DMS114 treated with DMSO at 0.1 percent for 48 hours (cell line): ENCODE measurements at regions not wholly inside any gene's neighbourhood (a gene's known extent, or its start where the extent isn't known, plus 50 kb on each side); places are given as distances from the start of the nearest gene placed in this dataset.
"Not testable (repeated sequence)": the region's sequence is repeated elsewhere in the genome, so short reads cannot be mapped to it uniquely, and the experiment has no call there.

ENCODE experiments used
- DNase-seq: peaks from one replicate; lab custom pipeline; 2025; ENCODE audit not compliant: unreplicated experiment; lab: John Stamatoyannopoulos, UW

DNA sequence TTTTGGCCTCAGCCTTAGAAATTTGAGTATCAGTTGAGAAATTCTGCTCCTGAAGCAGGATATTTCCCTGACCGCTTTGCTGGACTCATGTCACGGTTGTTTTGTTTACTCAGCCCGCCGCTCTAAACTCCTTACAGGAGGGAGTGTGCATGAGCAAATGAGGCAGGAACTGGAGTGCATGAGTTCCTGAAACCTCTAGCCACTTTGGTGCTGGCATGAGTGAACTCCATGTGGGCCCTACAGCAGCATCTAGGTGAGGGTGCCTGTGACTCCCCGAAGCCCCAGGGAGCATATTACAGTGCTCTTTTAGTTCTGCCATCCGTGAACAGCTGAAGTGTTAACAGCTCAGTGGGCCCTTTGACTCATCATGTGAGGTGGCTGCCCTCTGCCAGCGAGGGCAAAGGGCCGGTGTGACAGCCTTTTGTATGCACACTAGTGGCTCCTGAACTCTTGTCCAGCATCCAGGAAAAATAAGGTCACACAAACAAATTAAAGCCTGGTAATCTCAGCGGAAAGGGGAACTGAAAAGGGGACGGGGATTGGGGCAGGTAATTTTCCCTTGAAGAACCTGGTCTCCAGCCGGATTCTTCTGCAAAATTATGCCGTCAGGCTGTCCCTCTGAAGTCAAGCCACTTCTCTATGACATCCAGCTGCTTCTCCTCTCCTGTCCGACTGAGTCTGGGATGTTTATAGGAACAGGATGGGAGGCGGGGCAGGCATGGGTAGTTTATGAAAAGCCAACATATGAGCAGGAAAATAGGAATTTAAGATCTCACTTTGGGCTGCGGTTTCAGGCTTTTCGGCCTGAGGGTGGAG, 1668.7 kb downstream of the SUCLG1 start:
- DNase-seq: no peak

DNA sequence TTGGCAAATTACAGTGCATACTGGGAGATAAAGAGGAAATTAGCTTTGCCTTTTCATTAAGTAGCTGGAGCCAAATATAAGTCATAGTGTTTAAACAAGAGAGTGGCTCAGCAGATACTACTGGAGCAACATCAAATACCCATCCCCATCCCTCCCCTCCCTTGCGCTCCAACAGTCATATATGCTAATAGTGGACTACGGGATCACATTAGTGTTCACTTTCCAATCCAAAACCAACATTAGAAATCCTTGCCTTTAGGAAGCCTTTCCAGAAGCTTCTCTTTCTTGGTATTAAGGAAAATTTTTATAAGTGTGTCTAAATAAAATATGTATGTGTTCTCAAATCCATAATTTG, 1669.3 kb downstream of the SUCLG1 start:
- no peak for DNase-seq

DNA sequence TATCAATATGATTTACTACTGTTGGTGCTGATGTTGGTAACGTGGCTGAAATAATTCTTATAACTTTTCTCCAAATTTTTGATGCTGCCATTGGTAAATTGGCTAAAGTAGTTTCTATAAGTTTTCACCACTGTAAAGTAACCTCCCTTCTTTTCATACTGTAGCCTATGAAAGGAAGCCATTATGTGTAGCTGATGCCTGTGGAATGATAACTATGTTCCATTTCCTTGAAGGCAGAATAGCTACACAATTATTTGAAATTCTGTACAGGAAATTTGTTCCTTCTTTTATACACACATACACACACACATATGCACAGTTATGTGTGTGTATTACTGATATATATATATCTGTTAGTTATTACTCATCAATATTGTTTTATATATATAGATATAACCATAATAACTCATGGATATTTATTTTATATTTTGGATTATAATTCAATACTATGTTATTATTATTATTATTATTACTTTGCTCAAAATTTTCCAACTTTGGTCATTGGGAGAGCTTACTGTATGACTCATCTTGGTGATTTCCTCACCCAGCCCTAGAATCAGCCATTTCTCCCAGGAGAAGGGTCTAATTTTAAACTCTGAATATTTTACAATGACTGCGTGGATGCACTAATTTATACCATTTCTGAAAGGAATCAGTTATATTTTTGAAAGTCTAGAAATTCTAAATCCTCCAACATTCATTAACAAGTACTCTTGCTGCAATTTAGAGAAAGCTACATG, 1677.7 kb downstream of the SUCLG1 start:
- no peak for DNase-seq

DNA sequence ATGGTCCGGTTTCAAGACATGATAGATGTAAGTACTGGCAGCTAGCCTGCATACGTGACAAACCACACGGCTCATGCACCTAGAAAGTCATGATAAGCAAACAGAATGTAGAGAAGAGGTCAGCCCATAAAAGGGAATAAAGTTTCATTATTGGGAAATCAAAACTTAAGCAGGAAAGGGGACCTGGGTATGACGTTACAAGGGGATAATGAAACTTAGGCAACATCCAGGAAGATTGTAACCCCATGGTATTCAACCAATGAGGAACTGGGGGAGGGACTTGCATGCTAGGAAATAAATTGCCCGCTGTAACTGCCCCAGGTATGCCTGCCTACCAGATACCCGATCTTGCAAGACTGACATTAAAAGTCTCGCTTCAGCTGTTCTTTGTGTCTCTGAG, 1679.0 kb downstream of the SUCLG1 start:
- DNase-seq: no peak

DNA sequence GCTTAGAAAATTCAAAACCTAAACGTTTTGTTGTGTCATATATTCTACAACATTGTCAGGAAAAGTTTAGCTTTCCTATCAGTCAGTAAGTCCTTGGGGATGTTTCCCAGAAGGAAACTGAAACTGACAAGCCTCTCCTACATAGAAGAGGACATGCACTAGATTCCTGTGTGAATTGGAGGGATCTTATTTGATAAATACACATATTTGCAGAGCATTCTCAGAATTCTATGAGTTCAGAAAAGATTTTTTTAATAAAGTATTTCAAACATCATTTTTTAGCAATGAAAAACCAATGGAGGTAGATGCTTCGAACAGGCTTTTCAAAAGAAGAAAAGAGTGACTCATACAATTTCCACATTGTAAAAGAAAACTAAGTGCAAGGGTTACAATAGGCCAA, 1706.7 kb downstream of the SUCLG1 start:
- no peak for DNase-seq

DNA sequence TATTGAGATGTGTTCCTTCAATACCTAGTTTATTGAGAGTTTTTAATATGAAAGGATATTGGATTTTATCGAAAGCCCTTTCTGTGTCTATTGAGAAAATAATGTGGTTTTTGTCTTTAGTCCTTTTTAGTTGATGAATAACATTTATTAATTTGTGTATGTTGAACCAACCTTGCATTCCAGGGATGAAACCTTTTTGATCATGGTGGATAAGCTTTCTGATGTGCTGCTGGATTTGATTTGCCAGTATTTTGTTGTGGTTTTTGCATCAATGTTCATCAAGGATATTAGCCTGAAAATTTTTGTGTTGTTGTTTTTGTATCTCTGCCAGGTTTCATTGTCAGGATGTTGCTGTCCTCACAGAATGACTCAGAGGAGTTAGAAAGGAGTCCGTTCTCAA, 1710.4 kb downstream of the SUCLG1 start:
- no peak for DNase-seq

DNA sequence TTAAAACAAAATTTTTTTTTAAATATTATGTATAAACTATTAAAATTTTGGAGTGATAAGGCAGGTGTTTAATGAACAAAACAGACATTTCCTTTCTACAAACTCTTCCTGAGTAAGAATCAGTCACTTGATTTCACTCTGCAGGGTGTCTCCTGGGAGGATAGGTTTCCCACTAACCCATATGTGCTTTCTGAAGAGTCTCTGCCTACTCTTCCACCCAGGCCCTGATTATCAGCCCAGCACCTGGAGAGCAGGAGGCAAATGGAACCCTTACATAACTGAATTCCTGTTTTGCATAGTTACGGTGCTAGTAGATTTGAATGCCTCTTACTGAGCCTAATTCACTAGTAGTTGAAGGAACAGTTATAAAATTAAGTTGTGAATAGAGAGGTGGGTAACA, 1718.6 kb downstream of the SUCLG1 start:
- no peak for DNase-seq

DNA sequence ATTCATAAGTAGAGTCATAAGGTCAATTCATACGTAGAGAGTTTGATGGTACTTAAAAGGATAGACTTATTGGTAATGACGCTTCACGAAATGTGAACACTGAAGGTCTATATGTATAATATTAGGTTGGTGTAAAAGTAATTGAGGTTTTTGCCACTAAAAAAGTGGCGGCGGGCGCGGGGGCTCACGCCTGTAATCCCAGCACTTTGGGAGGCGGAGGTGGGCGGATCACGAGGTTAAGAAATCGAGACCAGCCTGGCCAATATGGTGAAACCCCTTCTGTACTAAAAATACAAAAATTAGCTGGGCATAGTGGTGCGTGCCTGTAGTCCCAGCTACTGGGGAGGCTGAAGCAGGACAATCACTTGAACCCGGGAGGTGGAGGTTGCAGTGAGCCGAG, 1721.1 kb downstream of the SUCLG1 start:
- not testable (repeated sequence) for DNase-seq

DNA sequence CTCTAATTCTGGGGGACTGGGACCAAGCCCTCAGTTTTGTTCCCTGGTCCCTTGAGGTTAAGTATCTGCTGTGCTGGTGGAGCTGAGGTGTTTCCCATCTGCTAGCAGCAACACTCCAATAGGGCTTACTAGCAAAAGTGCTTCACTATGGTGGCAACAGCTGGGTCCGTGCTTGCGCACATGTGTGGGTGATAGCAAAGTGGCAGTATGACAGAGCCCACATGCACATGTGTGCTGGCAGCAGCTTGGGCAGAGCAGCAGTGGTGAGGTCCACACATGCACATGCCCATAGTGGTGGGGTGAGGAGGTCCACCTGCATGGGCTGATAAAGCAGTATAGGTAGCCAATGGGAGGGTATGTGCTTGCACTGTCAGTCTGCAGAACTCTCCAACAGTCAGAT, 1723.7 kb downstream of the SUCLG1 start:
- DNase-seq: no peak

DNA sequence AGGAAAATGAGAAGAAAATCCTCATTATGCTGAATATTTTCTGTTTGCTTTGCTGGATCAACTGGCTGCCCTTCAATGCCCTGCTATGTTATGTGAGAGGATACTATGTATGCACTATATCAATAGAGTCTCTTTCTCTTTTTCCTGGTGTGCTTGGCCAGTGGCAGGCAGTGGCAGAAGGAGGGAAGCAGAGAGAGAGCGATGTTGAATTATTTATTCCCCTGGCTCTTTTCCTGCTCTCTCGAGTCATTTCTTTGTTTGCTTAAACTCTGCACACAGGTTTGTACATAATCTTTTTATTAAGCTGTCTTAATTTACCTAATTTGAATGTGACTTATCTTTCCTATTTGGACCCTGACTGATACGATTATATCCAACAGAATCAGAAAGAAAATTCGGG, 1727.3 kb downstream of the SUCLG1 start:
- DNase-seq: no peak

DNA sequence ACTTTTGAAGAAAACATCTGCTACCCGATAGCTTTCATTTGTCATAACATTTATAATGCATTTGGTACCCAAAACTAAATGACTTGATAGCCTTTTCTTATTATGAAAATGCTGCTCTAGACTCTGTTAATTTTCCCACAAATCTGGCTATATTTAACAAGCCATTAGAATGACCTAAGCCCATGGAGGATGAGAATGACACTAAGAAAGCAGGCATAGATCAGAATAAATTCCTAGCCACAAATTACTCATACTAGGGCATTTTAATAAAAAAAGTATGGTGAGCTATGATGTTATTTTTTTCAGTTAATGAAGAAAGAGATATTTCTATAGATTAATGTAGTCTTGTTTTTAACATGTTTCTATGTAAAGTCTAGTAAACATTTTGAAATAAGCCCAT, 1728.3 kb downstream of the SUCLG1 start:
- no peak for DNase-seq

DNA sequence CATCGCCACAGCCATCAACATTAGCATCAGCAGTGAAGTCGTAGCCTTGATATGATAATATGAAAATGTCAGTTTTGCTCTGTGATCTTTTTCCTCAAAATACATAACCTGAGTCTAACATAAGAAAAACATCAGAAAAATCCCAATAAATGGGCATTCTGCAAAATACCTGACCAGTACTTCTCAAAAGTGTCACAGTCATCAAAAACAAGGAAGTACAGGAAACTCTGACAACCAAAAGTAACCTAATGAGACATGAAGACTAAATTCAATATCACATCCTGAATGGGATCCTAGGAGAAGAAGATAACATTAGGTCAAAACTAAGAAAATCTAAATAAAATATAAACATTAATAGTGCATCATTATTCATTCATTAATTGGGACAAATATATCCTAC, 1731.0 kb downstream of the SUCLG1 start:
- DNase-seq: no peak

DNA sequence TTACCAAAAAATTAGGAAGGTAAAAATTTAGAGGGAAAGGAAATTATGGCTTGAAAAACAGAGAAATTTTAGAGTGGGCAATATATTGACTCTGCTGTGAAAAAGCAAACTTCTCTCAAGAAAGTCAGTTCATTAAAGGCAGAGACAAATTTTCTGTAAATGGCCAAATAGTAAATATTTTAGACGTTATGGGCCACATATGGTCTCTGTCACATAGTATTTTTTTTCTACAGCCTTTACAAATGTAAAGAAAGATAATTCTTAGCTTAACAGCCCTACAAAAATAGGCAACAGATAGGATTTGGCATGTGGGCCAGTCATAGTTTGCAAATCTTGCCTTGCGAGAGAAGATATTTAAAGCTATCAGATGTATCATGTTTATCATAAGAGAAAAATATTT, 1750.4 kb downstream of the SUCLG1 start:
- DNase-seq: no peak

DNA sequence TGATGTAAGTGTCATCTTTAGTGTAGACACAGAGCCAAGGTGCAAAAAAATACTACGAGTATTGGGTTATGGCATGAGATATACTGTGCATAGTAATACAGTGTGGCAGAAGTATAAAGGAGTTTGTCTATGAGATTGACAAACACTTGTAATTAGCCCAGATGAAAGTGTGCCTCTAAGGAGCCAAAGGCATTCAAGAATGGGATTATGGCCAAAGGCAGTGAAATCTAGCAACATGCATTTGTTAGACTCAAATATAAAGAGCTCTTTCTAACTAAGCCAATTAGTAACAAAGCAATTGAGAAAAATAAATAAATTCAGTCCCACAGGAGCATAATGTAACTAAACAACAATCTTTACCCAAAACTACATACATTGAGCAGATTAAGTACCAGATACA, 1761.8 kb downstream of the SUCLG1 start:
- no peak for DNase-seq

DNA sequence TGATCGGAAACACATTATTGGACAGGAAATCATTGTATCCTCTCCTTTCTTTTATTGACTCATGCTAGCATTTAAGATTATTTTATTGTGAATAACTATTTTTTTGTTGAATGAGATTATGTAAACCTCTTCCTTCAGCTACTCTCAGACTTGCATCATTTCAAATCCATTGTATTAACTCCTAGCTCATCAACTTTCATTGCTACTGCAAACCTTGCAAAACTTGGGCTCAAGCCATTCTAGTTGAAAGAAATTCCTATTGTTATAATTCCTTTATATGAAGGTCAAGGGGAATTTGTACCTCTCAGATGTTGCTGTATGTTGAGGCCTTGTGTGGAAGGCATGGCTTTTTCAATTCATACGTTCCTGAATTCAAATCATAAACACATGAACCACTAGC, 1764.6 kb downstream of the SUCLG1 start:
- no peak for DNase-seq

DNA sequence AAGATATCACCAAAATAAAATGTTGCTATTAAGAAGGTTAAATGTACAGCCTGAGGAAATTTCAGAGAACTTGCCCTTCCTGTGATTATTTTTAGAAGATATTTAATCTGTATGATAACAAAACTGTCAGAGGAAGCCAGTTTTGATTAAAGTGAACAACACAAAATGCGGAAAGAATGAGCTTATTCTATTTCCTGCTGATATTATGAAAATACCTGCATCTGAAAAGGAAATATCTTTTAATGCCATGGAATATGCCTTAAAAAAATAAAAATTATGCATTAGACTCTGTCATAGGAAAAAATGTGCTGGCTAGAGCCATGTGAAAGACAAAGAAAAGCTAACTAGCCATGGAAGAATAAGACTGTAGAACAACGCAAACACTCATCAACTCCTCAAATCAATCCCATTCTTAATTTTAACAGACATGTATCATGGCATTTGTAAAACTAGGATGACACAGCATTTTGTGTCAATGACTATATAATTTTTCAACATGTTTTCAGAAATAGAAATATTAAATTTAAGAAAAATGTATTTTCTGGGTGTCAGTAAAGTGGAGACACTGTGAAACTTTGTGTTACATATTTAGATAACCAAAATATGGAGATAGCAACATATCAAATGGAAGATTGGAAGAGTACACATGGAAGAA, 1768.2 kb downstream of the SUCLG1 start:
- no peak for DNase-seq

DNA sequence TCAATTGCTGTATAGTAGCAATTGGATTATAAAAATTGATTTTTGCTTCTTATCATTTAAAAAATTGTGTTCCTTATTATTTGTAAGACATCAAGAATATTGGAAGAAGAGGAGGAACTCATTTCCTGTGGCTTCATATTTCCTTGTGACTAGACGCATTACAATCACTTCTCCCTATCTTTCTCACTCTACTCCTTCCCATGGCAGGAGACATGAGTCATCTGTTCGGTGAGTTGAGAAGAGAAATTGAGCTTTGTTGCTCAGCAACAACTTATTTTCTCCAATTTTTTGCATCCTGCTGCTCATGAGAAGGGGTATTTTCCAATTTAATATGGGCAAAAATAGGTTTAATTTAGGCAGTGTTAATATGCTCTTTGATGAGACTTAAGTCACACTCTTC, 1783.9 kb downstream of the SUCLG1 start:
- DNase-seq: no peak

DNA sequence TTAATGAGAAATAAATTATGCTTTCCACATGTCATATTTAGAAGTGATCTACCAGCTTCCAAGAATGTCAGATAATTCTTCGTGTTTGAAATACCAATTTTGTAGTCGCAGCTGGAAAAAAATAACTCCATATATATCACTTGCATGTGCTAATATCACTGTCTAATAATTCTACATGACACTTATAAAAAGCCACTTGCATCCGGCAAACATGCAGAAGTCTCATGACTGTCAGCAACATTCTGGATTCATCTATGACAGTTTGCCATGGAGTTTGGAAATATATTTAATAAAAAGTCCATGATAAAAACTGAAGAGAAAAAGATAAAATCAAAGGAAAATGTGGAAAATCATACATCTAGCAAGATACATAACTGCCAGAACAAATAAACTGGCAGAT, 1784.4 kb downstream of the SUCLG1 start:
- no peak for DNase-seq

DNA sequence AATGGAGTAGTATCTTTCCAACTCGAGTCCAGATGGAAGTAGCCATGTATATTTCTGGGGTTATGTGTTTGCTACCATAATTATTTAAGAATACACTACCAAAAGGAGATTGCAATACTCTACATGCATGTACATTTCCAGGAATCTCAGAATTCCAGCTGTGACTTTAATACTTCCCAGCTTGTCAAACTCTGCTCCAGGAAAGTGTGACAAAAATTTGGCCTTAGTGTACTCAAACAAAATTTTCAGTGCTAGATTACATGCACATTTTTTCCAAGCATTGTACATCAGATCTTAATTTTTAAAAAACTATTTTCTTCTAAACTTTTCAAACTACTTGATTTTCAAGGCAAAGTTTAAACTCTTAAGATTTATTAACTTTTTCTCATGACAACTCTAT, 1791.6 kb downstream of the SUCLG1 start:
- no peak for DNase-seq

DNA sequence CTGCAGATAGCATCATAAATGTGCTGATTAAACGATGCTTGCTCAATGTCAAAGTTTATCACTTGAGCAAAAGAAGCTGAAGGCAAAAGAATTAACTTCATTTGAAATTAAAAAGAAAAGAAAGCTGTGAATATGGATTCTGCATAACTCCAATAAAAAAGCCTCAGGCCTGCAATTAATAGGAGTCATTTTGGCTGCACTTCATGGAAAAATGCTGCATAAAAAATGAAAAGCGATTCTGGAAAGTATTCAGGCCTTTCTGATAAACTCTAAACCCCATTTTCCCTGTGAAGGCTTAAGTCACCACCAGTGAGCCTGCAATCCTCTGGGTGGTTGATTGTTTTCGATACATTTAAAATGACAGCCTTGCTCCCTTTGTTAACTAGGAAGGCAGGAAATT, 1793.4 kb downstream of the SUCLG1 start:
- no peak for DNase-seq

DNA sequence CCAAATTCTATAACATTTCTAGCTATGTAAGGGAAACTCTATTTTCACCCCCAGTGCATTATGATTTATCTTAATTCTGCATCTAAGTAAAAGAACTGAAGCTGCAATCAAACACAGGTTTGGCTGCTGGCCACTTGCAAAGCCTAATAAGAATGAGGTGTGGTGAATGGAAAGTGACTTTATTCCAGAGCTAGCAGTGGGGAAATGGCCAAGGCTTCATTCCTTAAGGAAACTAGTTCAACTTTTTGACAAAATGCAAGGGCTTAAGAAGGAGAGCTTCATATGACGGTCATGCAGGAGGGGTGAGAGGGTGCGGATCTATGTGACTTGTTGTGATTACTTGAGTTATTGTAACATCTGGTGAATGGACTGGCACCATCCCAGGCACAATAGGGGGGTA, 1802.0 kb downstream of the SUCLG1 start:
- DNase-seq: no peak

DNA sequence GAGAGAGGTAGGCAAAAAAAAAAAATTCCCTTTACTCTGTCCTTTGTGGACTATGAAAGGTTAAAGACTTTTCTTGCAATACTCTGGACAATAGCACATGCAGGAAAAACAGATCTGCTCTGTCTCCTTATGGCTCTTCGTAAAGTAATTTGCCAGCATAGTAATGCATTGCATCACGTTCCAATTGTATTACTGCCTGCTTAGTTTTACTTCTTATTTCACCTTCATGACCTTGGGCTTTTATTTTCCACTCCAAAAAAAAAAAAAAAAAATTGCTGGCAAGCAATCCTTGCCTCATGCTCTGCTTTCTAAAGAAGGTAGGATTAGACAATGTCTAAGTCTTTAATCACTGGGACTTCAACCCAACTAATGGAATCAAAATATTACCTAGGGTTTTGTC, 1802.7 kb downstream of the SUCLG1 start:
- no peak for DNase-seq
